ENCODE measurements at regions not wholly inside any gene's neighbourhood (a gene's known extent, or its start where the extent isn't known, plus 50 kb on each side); places are given as distances from the start of the nearest gene placed in this dataset.

GRCh38 chr5:54845567-54845941 is 139.8 kb downstream of the ESM1 start:
- H3K27ac Mint-ChIP-seq = no peak overlapping the region
- Histone ChIP-seq H3K27ac (ENCODE audit: low read length) (no peak overlapping the region), H3K36me3 (ENCODE audit: control insufficient read depth, insufficient read depth, low read length) (no peaks in the 10 kb centered on the region), H3K4me3 (ENCODE audit: low read length) (no peak overlapping the region), H3K4me1 (ENCODE audit: control insufficient read depth, insufficient read depth, low read length) (no peaks in the 10 kb centered on the region), H3K9me3 (ENCODE audit: control insufficient read depth, insufficient read depth, low read length) (no peaks in the 10 kb centered on the region), H3K27me3 (ENCODE audit: control insufficient read depth, insufficient read depth, low read length) (no peaks in the 10 kb centered on the region)
- no peak overlapping the region for H3K4me3 Mint-ChIP-seq
- H3K27me3 Mint-ChIP-seq (ENCODE audit: low read depth in 2 of 2) = peaks cover 5 to 10% of the 10 kb centered on the region in 2 donors
- H3K4me1 Mint-ChIP-seq = peaks cover 11 to 24% of the 10 kb centered on the region in 2 donors
- no peaks in the 10 kb centered on the region for H3K36me3 Mint-ChIP-seq
- ATAC-seq (no peak), DNase-seq (no peak)
- intact Hi-C loops (cut with micrococcal nuclease) = loop anchor here (1.0 to 10.0 kb wide), 2 partner anchors 201 to 328 kb away; partner anchors contain the start of gene SNX18
- WGBS (ENCODE audit: insufficient coverage) = 89% methylated on average over 3 of the region's 3 CpGs
- H3K9me3 Mint-ChIP-seq = no peaks in the 10 kb centered on the region
- no peak for TF ChIP-seq CTCF (IDR thresholded peaks at IDR 0.05)

GRCh38 chr5:54844905-54845566 is 140.4 kb downstream of the ESM1 start:
- no peak overlapping the region for H3K27ac ChIP-seq (ENCODE audit: low read length)
- ATAC-seq (peak in 1 of 3 donors; percentile 67), DNase-seq (peak in 1 of 2 donors; percentile 74)
- 65% methylated on average over 6 of the region's 6 CpGs for WGBS (ENCODE audit: insufficient coverage)
- no peaks in the 10 kb centered on the region for H3K36me3 Mint-ChIP-seq
- H3K4me3 Mint-ChIP-seq = peak overlapping the region; percentile 86
- no peaks in the 10 kb centered on the region for H3K27me3 ChIP-seq (ENCODE audit: control insufficient read depth, insufficient read depth, low read length)
- no peak overlapping the region for H3K4me3 ChIP-seq (ENCODE audit: low read length)
- H3K9me3 ChIP-seq (ENCODE audit: control insufficient read depth, insufficient read depth, low read length) = no peaks in the 10 kb centered on the region
- no peaks in the 10 kb centered on the region for H3K4me1 ChIP-seq (ENCODE audit: control insufficient read depth, insufficient read depth, low read length)
- peak overlapping the region; percentile 63 to 77 for H3K27ac Mint-ChIP-seq
- H3K4me1 Mint-ChIP-seq = peaks cover 11 to 24% of the 10 kb centered on the region in 2 donors
- intact Hi-C loops (cut with micrococcal nuclease) = loop anchor here (1.0 to 10.0 kb wide), 2 partner anchors 200 to 328 kb away; partner anchors contain the start of gene SNX18
- H3K27me3 Mint-ChIP-seq (ENCODE audit: low read depth in 2 of 2) = peaks cover 0 to 6% of the 10 kb centered on the region in 2 donors
- peak; percentile 78 for TF ChIP-seq CTCF (IDR thresholded peaks at IDR 0.05)
- no peaks in the 10 kb centered on the region for H3K9me3 Mint-ChIP-seq
- H3K36me3 ChIP-seq (ENCODE audit: control insufficient read depth, insufficient read depth, low read length) = no peaks in the 10 kb centered on the region

- DNase-seq (no peak), ATAC-seq (no peak)
- no peaks in the 10 kb centered on the region for H3K36me3 ChIP-seq (ENCODE audit: control insufficient read depth, insufficient read depth, low read length)
- H3K4me3 Mint-ChIP-seq = no peak overlapping the region
- no peaks in the 10 kb centered on the region for H3K9me3 Mint-ChIP-seq
- intact Hi-C loops (cut with micrococcal nuclease) = loop anchor here (10.0 kb wide), 1 partner anchor 199 kb away; no protein-coding TSS in a partner anchor
- H3K4me3 ChIP-seq (ENCODE audit: low read length) = no peak overlapping the region
- H3K27me3 Mint-ChIP-seq (ENCODE audit: low read depth in 2 of 2) = peaks cover 0 to 3% of the 10 kb centered on the region in 2 donors
- H3K4me1 Mint-ChIP-seq = peaks cover 11 to 24% of the 10 kb centered on the region in 2 donors
- no peak for TF ChIP-seq CTCF (IDR thresholded peaks at IDR 0.05)
- H3K27ac ChIP-seq (ENCODE audit: low read length) = no peak overlapping the region
- H3K27me3 ChIP-seq (ENCODE audit: control insufficient read depth, insufficient read depth, low read length) = no peaks in the 10 kb centered on the region
- no peaks in the 10 kb centered on the region for H3K4me1 ChIP-seq (ENCODE audit: control insufficient read depth, insufficient read depth, low read length)
- WGBS (ENCODE audit: insufficient coverage) = 86% methylated on average over 3 of the region's 4 CpGs
- no peaks in the 10 kb centered on the region for H3K36me3 Mint-ChIP-seq
- no peaks in the 10 kb centered on the region for H3K9me3 ChIP-seq (ENCODE audit: control insufficient read depth, insufficient read depth, low read length)
- no peak overlapping the region for H3K27ac Mint-ChIP-seq
These were observed 141.1 kb downstream of the ESM1 start for GRCh38 chr5:54844266-54844665.
